ENCODE measurements at regions not wholly inside any gene's neighbourhood (a gene's known extent, or its start where the extent isn't known, plus 50 kb on each side); places are given as distances from the start of the nearest gene placed in this dataset.

- intact Hi-C loops (cut with micrococcal nuclease; ENCODE audit: unreplicated experiment): no loop called here
- Histone ChIP-seq H3K36me3 (ENCODE audit: insufficient read depth, low read length, poor library complexity, severe bottlenecking) (no peaks in the 10 kb centered on the region), H3K27ac (ENCODE audit: low read depth, low read length, poor library complexity, severe bottlenecking) (no peak overlapping the region), H3K4me3 (ENCODE audit: low read depth, low read length, poor library complexity, severe bottlenecking) (no peak overlapping the region), H3K4me1 (ENCODE audit: insufficient read depth, low read length, poor library complexity, severe bottlenecking) (no peaks in the 10 kb centered on the region), H3K27me3 (replicated peaks; ENCODE audit: insufficient read depth, low read depth, low read length, poor library complexity) (no peaks in the 10 kb centered on the region), H3K9me3 (ENCODE audit: low read depth, low read length, poor library complexity, severe bottlenecking) (no peaks in the 10 kb centered on the region)
- ChIA-PET POLR2A (ENCODE audit: low non-redundant PET) (no interaction called here), CTCF (no interaction called here)
- no peak for DNase-seq (ENCODE audit: low spot score)
- BruUV-seq (replicated peaks): no TSS peak
- TF ChIP-seq EZH2 (IDR thresholded peaks at IDR 0.05; ENCODE audit: borderline replicate concordance, low read depth, low read length, poor library complexity, severe bottlenecking): no peak
- no peak for TF ChIP-seq CTCF (conservative IDR thresholded peaks at IDR 0.05; ENCODE audit: low read depth, low read length)
Measured at GRCh38 chr1:100795646-100795985, 76.1 kb downstream of the VCAM1 start.

GRCh38 chr1:100796046-100796445 is 76.5 kb downstream of the VCAM1 start:
- no peaks in the 10 kb centered on the region for H3K9me3 ChIP-seq (ENCODE audit: low read depth, low read length, poor library complexity, severe bottlenecking)
- H3K27me3 ChIP-seq (replicated peaks; ENCODE audit: insufficient read depth, low read depth, low read length, poor library complexity): no peaks in the 10 kb centered on the region
- no peak for TF ChIP-seq CTCF (conservative IDR thresholded peaks at IDR 0.05; ENCODE audit: low read depth, low read length)
- TF ChIP-seq EZH2 (IDR thresholded peaks at IDR 0.05; ENCODE audit: borderline replicate concordance, low read depth, low read length, poor library complexity, severe bottlenecking): no peak
- DNase-seq (ENCODE audit: low spot score): no peak
- intact Hi-C loops (cut with micrococcal nuclease; ENCODE audit: unreplicated experiment): no loop called here
- ChIA-PET POLR2A (ENCODE audit: low non-redundant PET) (no interaction called here), CTCF (no interaction called here)
- no peaks in the 10 kb centered on the region for H3K4me1 ChIP-seq (ENCODE audit: insufficient read depth, low read length, poor library complexity, severe bottlenecking)
- no peak overlapping the region for H3K4me3 ChIP-seq (ENCODE audit: low read depth, low read length, poor library complexity, severe bottlenecking)
- no TSS peak for BruUV-seq (replicated peaks)
- no peaks in the 10 kb centered on the region for H3K36me3 ChIP-seq (ENCODE audit: insufficient read depth, low read length, poor library complexity, severe bottlenecking)
- H3K27ac ChIP-seq (ENCODE audit: low read depth, low read length, poor library complexity, severe bottlenecking): no peak overlapping the region

- Histone ChIP-seq H3K4me1 (ENCODE audit: insufficient read depth, low read length, poor library complexity, severe bottlenecking) (no peaks in the 10 kb centered on the region), H3K27ac (ENCODE audit: low read depth, low read length, poor library complexity, severe bottlenecking) (no peak overlapping the region), H3K4me3 (ENCODE audit: low read depth, low read length, poor library complexity, severe bottlenecking) (no peak overlapping the region), H3K9me3 (ENCODE audit: low read depth, low read length, poor library complexity, severe bottlenecking) (no peaks in the 10 kb centered on the region), H3K36me3 (ENCODE audit: insufficient read depth, low read length, poor library complexity, severe bottlenecking) (no peaks in the 10 kb centered on the region), H3K27me3 (replicated peaks; ENCODE audit: insufficient read depth, low read depth, low read length, poor library complexity) (no peaks in the 10 kb centered on the region)
- intact Hi-C loops (cut with micrococcal nuclease; ENCODE audit: unreplicated experiment): no loop called here
- no peak for TF ChIP-seq CTCF (conservative IDR thresholded peaks at IDR 0.05; ENCODE audit: low read depth, low read length)
- TF ChIP-seq EZH2 (IDR thresholded peaks at IDR 0.05; ENCODE audit: borderline replicate concordance, low read depth, low read length, poor library complexity, severe bottlenecking): no peak
- ChIA-PET POLR2A (ENCODE audit: low non-redundant PET) (no interaction called here), CTCF (no interaction called here)
- BruUV-seq (replicated peaks): no TSS peak
- DNase-seq (ENCODE audit: low spot score): no peak
Measured at GRCh38 chr1:100799548-100799947, 80.0 kb downstream of the VCAM1 start.

Data from A673 (cell line).